ENCODE measurements at regions not wholly inside any gene's neighbourhood (a gene's known extent, or its start where the extent isn't known, plus 50 kb on each side); places are given as distances from the start of the nearest gene placed in this dataset.

GRCh38 chr16:9257843-9258242 is 166.4 kb downstream of the HAPSTR1 start:
- DNase-seq (ENCODE audit: low read depth), result no peak
- no peak for TF ChIP-seq CTCF (IDR thresholded peaks at IDR 0.05; ENCODE audit: low read depth, low read length, missing control alignments)
- no peak overlapping the region for H3K4me3 ChIP-seq (ENCODE audit: low read depth, low read length)

- H3K4me3 ChIP-seq (ENCODE audit: low read depth, low read length), result no peak overlapping the region
Measured at GRCh38 chr16:9258423-9259051, 167.1 kb downstream of the HAPSTR1 start.

GRCh38 chr16:9259914-9260608 is 168.6 kb downstream of the HAPSTR1 start:
- no peak overlapping the region for H3K4me3 ChIP-seq (ENCODE audit: low read depth, low read length)
- no peak for DNase-seq (ENCODE audit: low read depth)
- TF ChIP-seq CTCF (IDR thresholded peaks at IDR 0.05; ENCODE audit: low read depth, low read length, missing control alignments), result no peak

More at GRCh38 chr16:9258423-9259051, 167.1 kb downstream of the HAPSTR1 start:
- TF ChIP-seq CTCF (IDR thresholded peaks at IDR 0.05; ENCODE audit: low read depth, low read length, missing control alignments), result peak; percentile 89
- peak; percentile 10 for DNase-seq (ENCODE audit: low read depth)

GRCh38 chr16:9260666-9261065 is 169.2 kb downstream of the HAPSTR1 start:
- no peak overlapping the region for H3K4me3 ChIP-seq (ENCODE audit: low read depth, low read length)
- no peak for TF ChIP-seq CTCF (IDR thresholded peaks at IDR 0.05; ENCODE audit: low read depth, low read length, missing control alignments)
- DNase-seq (ENCODE audit: low read depth), result no peak

GRCh38 chr16:9261376-9261775 is 169.9 kb downstream of the HAPSTR1 start:
- TF ChIP-seq CTCF (IDR thresholded peaks at IDR 0.05; ENCODE audit: low read depth, low read length, missing control alignments), result no peak

GRCh38 chr16:9262941-9263715 is 171.7 kb downstream of the HAPSTR1 start:
- H3K4me3 ChIP-seq (ENCODE audit: low read depth, low read length), result no peak overlapping the region
- TF ChIP-seq CTCF (IDR thresholded peaks at IDR 0.05; ENCODE audit: low read depth, low read length, missing control alignments), result no peak
- no peak for DNase-seq (ENCODE audit: low read depth)

More at GRCh38 chr16:9261376-9261775, 169.9 kb downstream of the HAPSTR1 start:
- DNase-seq (ENCODE audit: low read depth), result no peak
- no peak overlapping the region for H3K4me3 ChIP-seq (ENCODE audit: low read depth, low read length)

Measured in GM12864 (cell line).